Left kidney (tissue), 1 donor: ENCODE measurements at regions not wholly inside any gene's neighbourhood (a gene's known extent, or its start where the extent isn't known, plus 50 kb on each side); places are given as distances from the start of the nearest gene placed in this dataset.
"Not testable (repeated sequence)": the region's sequence is repeated elsewhere in the genome, so short reads cannot be mapped to it uniquely, and the experiment has no call there.

Experiments
- DNase-seq: peaks from one replicate; pipeline ENCODE4 v3.0.0-alpha.2; 2013

DNA sequence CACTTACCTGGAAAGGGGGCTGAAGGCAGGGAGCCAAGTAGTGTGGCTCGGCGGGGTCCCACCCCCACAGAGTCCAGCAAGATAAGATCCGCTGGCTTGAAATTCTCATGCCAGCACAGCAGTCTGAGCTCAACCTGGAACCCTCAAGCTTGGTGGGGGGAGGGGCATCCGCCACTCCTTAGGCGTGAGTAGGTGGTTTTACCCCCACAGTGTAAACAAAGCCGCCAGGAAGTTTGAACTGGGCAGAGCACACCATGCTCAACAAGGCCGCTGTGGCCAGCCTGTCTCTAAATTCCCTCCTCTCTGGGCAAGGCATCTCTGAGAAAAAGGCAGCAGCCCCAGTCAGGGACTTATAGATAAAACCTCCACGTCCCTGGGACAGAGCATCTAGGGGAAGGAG, 156.3 kb downstream of the KBTBD8 start:
- no peak for DNase-seq

- DNase-seq: no peak
Observed at GRCh38 chr3:67167481-67167880, 169.4 kb downstream of the KBTBD8 start.

DNA sequence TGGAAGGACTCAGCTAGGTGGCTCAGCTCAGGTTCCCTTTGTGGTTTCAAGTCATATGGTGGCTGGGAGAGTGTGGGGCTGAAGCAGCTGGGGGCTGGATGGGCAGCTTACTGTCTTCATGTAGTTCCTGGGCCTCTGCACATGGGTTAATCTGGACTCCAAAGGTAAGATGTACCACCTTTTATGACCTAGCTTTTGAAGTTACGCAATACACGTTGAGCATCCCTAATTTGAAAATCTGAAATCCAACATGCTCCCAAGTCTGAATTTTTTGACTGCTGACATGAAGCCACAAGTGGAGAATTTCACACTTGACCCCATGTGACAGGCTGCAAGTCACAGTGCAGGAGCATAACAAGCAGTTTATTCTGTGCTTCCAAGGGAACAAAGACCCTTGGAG, 173.7 kb downstream of the KBTBD8 start:
- no peak for DNase-seq

DNA sequence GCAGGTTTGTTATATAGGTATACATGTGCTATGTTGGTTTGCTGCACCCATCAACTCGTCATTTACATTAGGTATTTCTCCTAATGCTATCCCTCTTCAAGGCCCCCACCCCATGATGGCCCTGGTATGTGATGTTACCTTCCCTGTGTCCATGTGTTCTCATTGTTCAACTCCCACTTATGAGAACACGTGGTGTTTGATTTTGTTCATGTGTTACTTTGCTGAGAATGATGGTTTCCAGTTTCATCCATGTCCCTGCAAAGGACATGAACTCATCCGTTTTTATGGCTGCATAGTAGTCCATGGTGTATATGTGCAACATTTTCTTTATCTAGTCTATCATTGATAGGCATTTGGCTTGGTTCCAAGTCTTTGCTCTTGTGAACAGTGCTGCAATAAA, 175.0 kb downstream of the KBTBD8 start:
- DNase-seq: not testable (repeated sequence)

GRCh38 chr3:67176396-67176795, 178.3 kb downstream of the KBTBD8 start:
- DNase-seq: no peak

DNA sequence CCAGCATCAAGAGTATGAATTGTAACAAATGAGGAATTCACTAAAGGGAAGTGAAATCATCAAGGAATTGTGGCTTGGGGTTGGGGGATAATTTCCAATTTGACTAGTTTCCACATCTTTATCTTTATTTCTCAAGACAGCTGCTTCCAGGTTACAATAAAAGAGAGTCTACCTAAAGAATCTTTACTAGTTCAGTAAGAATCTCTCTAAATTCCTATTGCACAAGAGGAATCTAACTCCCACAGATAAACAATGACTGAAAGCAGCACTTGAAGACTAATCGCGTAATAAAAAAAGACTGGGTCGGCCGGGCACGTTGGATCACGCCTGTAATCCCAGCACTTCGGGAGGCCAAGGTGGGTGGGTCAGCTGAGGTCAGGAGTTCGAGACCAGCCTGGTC, 194.4 kb downstream of the KBTBD8 start:
- DNase-seq: no peak

DNA sequence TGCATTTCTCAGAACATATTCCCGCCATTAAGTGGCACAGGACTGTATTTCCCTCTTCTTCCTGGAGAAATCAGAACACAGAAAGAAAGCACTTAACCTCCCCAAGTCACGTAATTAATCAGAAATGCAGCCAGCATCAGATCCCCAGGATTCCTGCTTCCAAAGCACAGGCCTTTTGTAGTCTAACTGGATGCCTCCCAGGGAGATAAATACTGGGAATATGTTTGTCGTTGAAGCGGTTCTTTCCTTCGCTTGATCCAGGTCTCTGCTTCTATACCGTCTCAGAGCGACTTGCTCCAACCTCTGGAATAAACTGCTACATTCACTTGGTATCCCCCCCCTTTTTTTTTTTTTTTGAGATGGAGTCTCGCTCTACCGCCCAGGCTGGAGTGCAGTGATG, 198.6 kb downstream of the KBTBD8 start:
- no peak for DNase-seq

- DNase-seq: no peak
Observed at GRCh38 chr3:67198374-67198773, 200.3 kb downstream of the KBTBD8 start.

- DNase-seq: no peak
Observed at GRCh38 chr3:67200618-67201017, 202.5 kb downstream of the KBTBD8 start.

DNA sequence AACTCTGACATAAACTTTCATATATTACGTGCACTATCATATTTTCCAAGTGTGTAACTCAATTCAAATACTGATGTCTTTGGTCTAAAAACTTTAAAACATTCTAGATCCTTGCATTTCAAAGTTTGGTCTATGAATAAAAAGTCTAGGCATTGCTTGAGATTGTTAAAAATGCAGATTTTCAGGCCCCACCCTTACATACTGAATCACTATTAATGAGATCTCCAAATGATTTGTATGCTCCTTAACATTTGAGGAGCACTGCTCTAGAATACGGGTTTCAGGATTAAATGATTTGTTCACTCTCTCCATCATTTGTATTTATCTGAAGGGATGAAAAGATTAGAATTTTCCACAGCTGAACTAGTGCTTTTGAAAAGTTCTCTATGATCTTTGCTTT, 202.9 kb downstream of the KBTBD8 start:
- no peak for DNase-seq

GRCh38 chr3:67202053-67202452, 203.9 kb downstream of the KBTBD8 start:
- DNase-seq: no peak

DNA sequence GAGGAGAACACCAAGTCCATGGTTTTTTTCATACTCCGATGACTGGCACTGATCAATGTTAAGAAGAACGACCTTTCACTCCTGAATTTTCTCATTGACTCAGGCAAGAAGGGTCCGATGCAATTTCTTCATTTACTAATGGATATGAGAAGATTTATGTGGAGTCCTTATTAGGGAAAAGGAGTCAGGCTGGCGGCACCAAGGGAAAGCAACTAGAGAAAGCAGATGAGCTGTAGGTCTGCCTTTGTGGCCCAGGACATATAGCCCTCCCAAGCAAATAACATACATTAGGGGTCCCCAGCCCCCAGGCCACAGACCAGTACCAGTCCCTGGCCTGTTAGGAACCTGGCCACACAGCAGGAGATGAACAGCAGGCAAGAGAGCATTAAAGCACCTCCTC, 206.8 kb downstream of the KBTBD8 start:
- no peak for DNase-seq

DNA sequence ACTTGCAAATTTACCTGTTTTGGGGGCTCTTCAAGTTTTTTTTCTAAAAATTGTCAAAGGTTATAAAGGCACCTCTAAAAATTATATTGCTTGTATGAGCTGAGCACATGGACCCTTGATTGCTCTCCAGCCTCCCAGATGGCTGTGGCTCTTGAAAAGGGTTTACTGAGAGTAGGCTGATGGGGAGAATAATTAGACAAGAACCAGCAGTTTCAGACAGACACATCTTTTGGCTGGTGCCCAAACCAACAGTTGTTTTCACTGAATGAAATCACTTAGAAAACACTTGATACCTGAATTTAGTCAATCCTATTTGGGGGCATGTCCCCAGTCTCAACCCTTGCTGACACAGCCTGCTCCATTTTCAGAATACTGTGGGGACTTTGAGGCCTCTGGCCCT, 217.6 kb downstream of the KBTBD8 start:
- no peak for DNase-seq

DNA sequence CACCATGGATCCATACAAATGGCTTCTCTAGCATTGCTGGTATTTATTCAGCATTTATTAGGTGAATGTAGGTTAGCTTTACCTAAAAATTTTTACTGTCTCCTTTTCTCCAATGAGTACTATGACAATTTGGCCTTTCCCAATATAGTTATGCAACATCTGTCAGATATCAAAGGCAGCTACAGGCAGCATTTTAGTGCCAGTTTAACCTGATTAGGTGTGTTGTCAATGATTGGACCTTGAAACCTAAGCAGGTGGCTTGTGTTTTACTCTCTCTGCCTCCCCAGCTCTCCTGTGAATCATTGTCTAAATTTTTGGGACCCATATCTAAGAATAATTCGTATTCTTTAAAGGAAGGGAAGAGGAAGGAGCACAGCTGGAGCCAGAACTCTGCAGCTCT, 228.9 kb downstream of the KBTBD8 start:
- DNase-seq: no peak

DNA sequence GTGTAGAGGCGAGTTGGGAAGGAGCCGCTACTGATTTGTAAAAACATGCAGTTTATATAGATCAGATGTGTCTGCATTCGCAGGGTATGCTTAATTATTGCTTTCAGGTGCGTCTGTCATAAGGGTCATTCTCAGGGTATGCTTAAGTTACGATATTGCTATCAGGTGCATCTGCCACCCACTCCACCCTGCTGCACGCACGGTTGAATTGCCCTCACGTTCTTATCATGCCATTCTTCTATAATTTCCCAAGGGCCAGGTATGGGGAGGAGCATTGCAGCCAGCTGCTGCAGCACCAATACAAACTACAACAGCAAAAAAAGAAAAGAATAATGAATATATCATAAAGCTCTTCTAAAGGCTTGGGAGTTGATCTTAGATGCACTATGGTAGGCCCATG, 230.0 kb downstream of the KBTBD8 start:
- no peak for DNase-seq

- DNase-seq: no peak
Observed at GRCh38 chr3:67232642-67233041, 234.5 kb downstream of the KBTBD8 start.

GRCh38 chr3:67239353-67239752, 241.2 kb downstream of the KBTBD8 start:
- peak; percentile 15 for DNase-seq

- no peak for DNase-seq
Observed at GRCh38 chr3:67241084-67241483, 243.0 kb downstream of the KBTBD8 start.

GRCh38 chr3:67244130-67244529, 246.0 kb downstream of the KBTBD8 start:
- DNase-seq: peak; percentile 48

DNA sequence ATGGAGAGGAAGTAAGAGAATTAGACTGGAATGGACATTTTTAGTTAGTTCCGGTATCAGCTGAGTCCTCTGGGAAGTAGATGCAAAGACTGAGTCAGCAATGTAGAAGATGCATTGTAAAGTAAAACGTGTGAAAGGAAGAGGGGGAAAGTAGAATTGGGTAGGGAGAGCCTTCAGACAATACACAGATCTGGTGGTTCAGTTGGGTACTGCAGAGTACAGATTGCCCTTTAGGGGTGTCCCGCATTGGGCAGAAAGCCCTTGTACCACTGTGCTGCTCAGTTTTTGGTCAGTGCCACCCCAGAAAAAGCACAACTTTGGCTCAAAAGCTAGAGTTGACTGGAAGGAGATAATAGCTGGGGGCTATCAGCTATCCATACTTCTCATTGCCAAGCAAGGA, 247.4 kb downstream of the KBTBD8 start:
- no peak for DNase-seq

DNA sequence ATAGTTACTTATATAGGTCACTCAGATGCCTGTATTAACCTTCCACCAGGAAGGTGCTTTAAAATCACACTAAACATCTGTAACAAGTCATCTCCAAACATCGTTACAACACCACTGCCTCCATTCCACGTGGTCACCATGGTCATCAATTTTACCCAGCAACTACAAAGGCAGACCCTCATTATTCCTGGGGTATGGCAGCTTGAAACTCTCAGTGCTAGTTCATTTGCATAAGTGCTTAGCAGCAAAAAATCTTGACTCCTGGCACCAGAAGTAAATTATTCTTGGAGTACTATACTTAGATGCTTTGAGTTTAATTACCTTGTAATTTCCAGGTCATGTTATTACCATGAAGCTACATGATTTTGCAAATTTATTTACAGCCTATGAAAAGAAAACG, 250.6 kb downstream of the KBTBD8 start:
- no peak for DNase-seq

DNA sequence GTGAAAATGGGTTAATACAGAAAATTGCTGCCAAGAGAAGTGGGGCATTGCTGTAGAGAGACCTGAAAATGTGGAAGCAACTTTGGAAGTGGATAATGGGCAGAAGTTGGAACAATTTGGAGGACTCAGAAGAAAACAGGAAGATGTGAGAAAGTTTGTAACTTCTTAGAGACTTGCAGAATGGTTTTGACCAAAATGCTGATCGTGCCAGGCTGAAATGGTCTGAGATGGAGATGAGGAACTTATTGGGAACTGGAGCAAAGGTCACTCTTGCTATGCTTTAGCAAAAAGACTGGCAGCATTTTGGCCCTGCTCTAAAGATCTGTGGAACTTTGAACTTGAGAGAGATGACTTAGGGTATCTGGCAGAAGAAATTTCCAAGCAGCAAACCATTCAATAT, 254.8 kb downstream of the KBTBD8 start:
- DNase-seq: not testable (repeated sequence)

GRCh38 chr3:67278015-67278618, 280.0 kb downstream of the KBTBD8 start:
- no peak for DNase-seq

DNA sequence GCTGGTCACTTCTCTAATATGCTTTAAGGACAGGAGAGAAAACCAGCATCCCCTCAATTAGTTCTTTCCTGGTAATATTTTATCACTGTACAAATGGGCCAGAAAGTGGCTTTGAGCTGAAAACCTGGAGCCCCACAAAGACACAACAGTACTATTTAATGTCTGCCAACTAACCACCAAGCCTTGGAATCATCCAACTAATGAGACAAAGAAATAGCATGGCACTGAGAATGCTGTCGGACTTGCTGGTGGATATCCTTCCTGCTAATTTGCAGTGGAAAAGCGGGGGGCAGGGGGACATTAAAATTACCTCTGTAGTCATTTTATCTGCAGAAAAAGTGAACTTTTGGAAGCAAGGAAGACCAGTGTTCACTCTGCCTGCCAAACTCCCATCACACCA, 288.5 kb downstream of the KBTBD8 start:
- DNase-seq: no peak
